ENCODE measurements at regions not wholly inside any gene's neighbourhood (a gene's known extent, or its start where the extent isn't known, plus 50 kb on each side); places are given as distances from the start of the nearest gene placed in this dataset.
A peak's percentile ranks its signal among the peaks of the same experiment; 100 is the strongest.

GRCh38 chr13:73368608-73369007, 309.8 kb downstream of the KLF5 start:
- no peak for TF ChIP-seq CTCF (IDR thresholded peaks at IDR 0.05; ENCODE audit: unreplicated experiment)
- no peak for DNase-seq (ENCODE audit: low spot score in 2 of 2, unreplicated experiment in 2 of 2)
- Mint-ChIP-seq H3K4me3 (no peak overlapping the region), H3K4me1 (peaks cover 24% of the 10 kb centered on the region), H3K9me3 (no peaks in the 10 kb centered on the region), H3K36me3 (no peaks in the 10 kb centered on the region), H3K27ac (peak overlapping the region; percentile 52), H3K27me3 (ENCODE audit: low read depth) (no peaks in the 10 kb centered on the region)

GRCh38 chr13:73367886-73368285, 309.1 kb downstream of the KLF5 start:
- Mint-ChIP-seq H3K4me3 (no peak overlapping the region), H3K27me3 (ENCODE audit: low read depth) (no peaks in the 10 kb centered on the region), H3K4me1 (peaks cover 19% of the 10 kb centered on the region), H3K9me3 (no peaks in the 10 kb centered on the region), H3K27ac (peak overlapping the region; percentile 34), H3K36me3 (no peaks in the 10 kb centered on the region)
- TF ChIP-seq CTCF (IDR thresholded peaks at IDR 0.05; ENCODE audit: unreplicated experiment): no peak
- DNase-seq (ENCODE audit: low spot score in 2 of 2, unreplicated experiment in 2 of 2): no peak

- Mint-ChIP-seq H3K27ac (no peak overlapping the region), H3K36me3 (no peaks in the 10 kb centered on the region)
Measured at GRCh38 chr13:73366241-73366640, 307.4 kb downstream of the KLF5 start.

GRCh38 chr13:73365681-73366080, 306.9 kb downstream of the KLF5 start:
- Mint-ChIP-seq H3K36me3 (no peaks in the 10 kb centered on the region), H3K4me3 (no peak overlapping the region), H3K4me1 (peaks cover 15% of the 10 kb centered on the region), H3K27me3 (ENCODE audit: low read depth) (no peaks in the 10 kb centered on the region), H3K9me3 (no peaks in the 10 kb centered on the region), H3K27ac (no peak overlapping the region)
- no peak for DNase-seq (ENCODE audit: low spot score in 2 of 2, unreplicated experiment in 2 of 2)
- TF ChIP-seq CTCF (IDR thresholded peaks at IDR 0.05; ENCODE audit: unreplicated experiment): no peak

More at GRCh38 chr13:73366241-73366640, 307.4 kb downstream of the KLF5 start:
- Mint-ChIP-seq H3K4me1 (peaks cover 15% of the 10 kb centered on the region), H3K27me3 (ENCODE audit: low read depth) (no peaks in the 10 kb centered on the region), H3K9me3 (no peaks in the 10 kb centered on the region), H3K4me3 (no peak overlapping the region)
- no peak for TF ChIP-seq CTCF (IDR thresholded peaks at IDR 0.05; ENCODE audit: unreplicated experiment)
- no peak for DNase-seq (ENCODE audit: low spot score in 2 of 2, unreplicated experiment in 2 of 2)

- no peaks in the 10 kb centered on the region for H3K27me3 Mint-ChIP-seq (ENCODE audit: low read depth)
- no peak for DNase-seq (ENCODE audit: low spot score in 2 of 2, unreplicated experiment in 2 of 2)
- no peak for TF ChIP-seq CTCF (IDR thresholded peaks at IDR 0.05; ENCODE audit: unreplicated experiment)
- no peak overlapping the region for H3K27ac Mint-ChIP-seq
- no peaks in the 10 kb centered on the region for H3K9me3 Mint-ChIP-seq
- H3K4me3 Mint-ChIP-seq: no peak overlapping the region
- peaks cover 15% of the 10 kb centered on the region for H3K4me1 Mint-ChIP-seq
- no peaks in the 10 kb centered on the region for H3K36me3 Mint-ChIP-seq
Measured at GRCh38 chr13:73365252-73365651, 306.4 kb downstream of the KLF5 start.

GRCh38 chr13:73364736-73365135, 305.9 kb downstream of the KLF5 start:
- Mint-ChIP-seq H3K4me1 (peaks cover 11% of the 10 kb centered on the region), H3K9me3 (no peaks in the 10 kb centered on the region), H3K36me3 (no peaks in the 10 kb centered on the region), H3K4me3 (no peak overlapping the region), H3K27me3 (ENCODE audit: low read depth) (no peaks in the 10 kb centered on the region), H3K27ac (no peak overlapping the region)
- no peak for DNase-seq (ENCODE audit: low spot score in 2 of 2, unreplicated experiment in 2 of 2)
- TF ChIP-seq CTCF (IDR thresholded peaks at IDR 0.05; ENCODE audit: unreplicated experiment): no peak

Measured in mesothelial cell of epicardium (in vitro differentiated cells).